ENCODE measurements at regions not wholly inside any gene's neighbourhood (a gene's known extent, or its start where the extent isn't known, plus 50 kb on each side); places are given as distances from the start of the nearest gene placed in this dataset.

GRCh38 chr4:136847881-136848621 lies 684.2 kb downstream of the PCDH18 start:
- no peak for DNase-seq (ENCODE audit: low spot score)

- no peak for DNase-seq (ENCODE audit: low spot score)
Measured at GRCh38 chr4:136841526-136841925, 690.8 kb downstream of the PCDH18 start.

- no peak for DNase-seq (ENCODE audit: low spot score)
Measured at GRCh38 chr4:136838607-136839006, 693.7 kb downstream of the PCDH18 start.

GRCh38 chr4:136831553-136831952 lies 700.7 kb downstream of the PCDH18 start:
- DNase-seq (ENCODE audit: low spot score): no peak

- no peak for DNase-seq (ENCODE audit: low spot score)
Measured at GRCh38 chr4:136829280-136829679, 703.0 kb downstream of the PCDH18 start.

- DNase-seq (ENCODE audit: low spot score): no peak
Measured at GRCh38 chr4:136823020-136823419, 709.3 kb downstream of the PCDH18 start.

GRCh38 chr4:136818811-136819330 lies 713.4 kb downstream of the PCDH18 start:
- DNase-seq (ENCODE audit: low spot score): no peak

- DNase-seq (ENCODE audit: low spot score): no peak
Measured at GRCh38 chr4:136812100-136812880, 720.0 kb downstream of the PCDH18 start.

GRCh38 chr4:136811496-136812077 lies 720.7 kb downstream of the PCDH18 start:
- DNase-seq (ENCODE audit: low spot score): no peak

GRCh38 chr4:136810626-136811025 lies 721.7 kb downstream of the PCDH18 start:
- DNase-seq (ENCODE audit: low spot score): no peak

- DNase-seq (ENCODE audit: low spot score): no peak
Measured at GRCh38 chr4:136806844-136807243, 725.5 kb downstream of the PCDH18 start.

- DNase-seq (ENCODE audit: low spot score): no peak
Measured at GRCh38 chr4:136805617-136806016, 726.7 kb downstream of the PCDH18 start.

GRCh38 chr4:136803433-136803832 lies 728.9 kb downstream of the PCDH18 start:
- no peak for DNase-seq (ENCODE audit: low spot score)

GRCh38 chr4:136800248-136800647 lies 732.0 kb downstream of the PCDH18 start:
- no peak for DNase-seq (ENCODE audit: low spot score)

GRCh38 chr4:136796953-136797352 lies 735.3 kb downstream of the PCDH18 start:
- DNase-seq (ENCODE audit: low spot score): no peak

GRCh38 chr4:136793848-136794247 lies 738.4 kb downstream of the PCDH18 start:
- DNase-seq (ENCODE audit: low spot score): no peak

GRCh38 chr4:136784326-136784725 lies 748.0 kb downstream of the PCDH18 start:
- DNase-seq (ENCODE audit: low spot score): no peak

GRCh38 chr4:136769717-136770116 lies 762.6 kb downstream of the PCDH18 start:
- DNase-seq (ENCODE audit: low spot score): no peak

- no peak for DNase-seq (ENCODE audit: low spot score)
Measured at GRCh38 chr4:136768925-136769275, 763.4 kb downstream of the PCDH18 start.

- DNase-seq (ENCODE audit: low spot score): no peak
Measured at GRCh38 chr4:136768213-136768924, 763.9 kb downstream of the PCDH18 start.

- no peak for DNase-seq (ENCODE audit: low spot score)
Measured at GRCh38 chr4:136763919-136764318, 768.4 kb downstream of the PCDH18 start.

- DNase-seq (ENCODE audit: low spot score): no peak
Measured at GRCh38 chr4:136755531-136755916, 776.8 kb downstream of the PCDH18 start.

Data from AG08395 (cell line).